Prostate gland (tissue), 2 donors: ENCODE measurements at regions not wholly inside any gene's neighbourhood (a gene's known extent, or its start where the extent isn't known, plus 50 kb on each side); places are given as distances from the start of the nearest gene placed in this dataset.

Source experiments
- POLR2A ChIP-seq: fragments of 450-650 bp; IDR thresholded peaks from one replicate; pipeline ENCODE4 v1.6.1; 2016; ENCODE audit warnings: antibody characterized with exemption, mild to moderate bottlenecking
- POLR2AphosphoS5 ChIP-seq: sonication (generic); formaldehyde crosslinking; IDR thresholded peaks from one replicate; pipeline ENCODE4 v1.6.1; 2017; ENCODE audit warnings: antibody characterized with exemption
- TF ChIP-seq, protein P1 (sequence below), 4 experiments: fragments of 200-600 bp in 2 of 4; fragments of 450-650 bp in 2 of 4; sonication (generic) in 2 of 4; IDR thresholded peaks; 1 replicate in 3 of 4; 2 replicates in 1 of 4; pipeline ENCODE4 v1.5.1; 2016 to 2019; ENCODE audit warnings: antibody characterized with exemption in 4 of 4, mild to moderate bottlenecking in 2 of 4, moderate library complexity in 2 of 4

- TF ChIP-seq, protein P1, sequence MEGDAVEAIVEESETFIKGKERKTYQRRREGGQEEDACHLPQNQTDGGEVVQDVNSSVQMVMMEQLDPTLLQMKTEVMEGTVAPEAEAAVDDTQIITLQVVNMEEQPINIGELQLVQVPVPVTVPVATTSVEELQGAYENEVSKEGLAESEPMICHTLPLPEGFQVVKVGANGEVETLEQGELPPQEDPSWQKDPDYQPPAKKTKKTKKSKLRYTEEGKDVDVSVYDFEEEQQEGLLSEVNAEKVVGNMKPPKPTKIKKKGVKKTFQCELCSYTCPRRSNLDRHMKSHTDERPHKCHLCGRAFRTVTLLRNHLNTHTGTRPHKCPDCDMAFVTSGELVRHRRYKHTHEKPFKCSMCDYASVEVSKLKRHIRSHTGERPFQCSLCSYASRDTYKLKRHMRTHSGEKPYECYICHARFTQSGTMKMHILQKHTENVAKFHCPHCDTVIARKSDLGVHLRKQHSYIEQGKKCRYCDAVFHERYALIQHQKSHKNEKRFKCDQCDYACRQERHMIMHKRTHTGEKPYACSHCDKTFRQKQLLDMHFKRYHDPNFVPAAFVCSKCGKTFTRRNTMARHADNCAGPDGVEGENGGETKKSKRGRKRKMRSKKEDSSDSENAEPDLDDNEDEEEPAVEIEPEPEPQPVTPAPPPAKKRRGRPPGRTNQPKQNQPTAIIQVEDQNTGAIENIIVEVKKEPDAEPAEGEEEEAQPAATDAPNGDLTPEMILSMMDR (IDR thresholded peaks at IDR 0.05) = no peak
- TF ChIP-seq POLR2AphosphoS5 (no peak), POLR2A (no peak)
These were observed 443.8 kb downstream of the CMPK2 start for GRCh38 chr2:6421888-6422287.
